Hepatic stellate cell (primary cell): ENCODE measurements at regions not wholly inside any gene's neighbourhood (a gene's known extent, or its start where the extent isn't known, plus 50 kb on each side); places are given as distances from the start of the nearest gene placed in this dataset.
"Not testable (repeated sequence)": the region's sequence is repeated elsewhere in the genome, so short reads cannot be mapped to it uniquely, and the experiment has no call there.

Source experiments
- DNase-seq: peaks from one replicate; pipeline ENCODE4 v3.0.0; 2011; ENCODE audit warnings: low spot score

DNA sequence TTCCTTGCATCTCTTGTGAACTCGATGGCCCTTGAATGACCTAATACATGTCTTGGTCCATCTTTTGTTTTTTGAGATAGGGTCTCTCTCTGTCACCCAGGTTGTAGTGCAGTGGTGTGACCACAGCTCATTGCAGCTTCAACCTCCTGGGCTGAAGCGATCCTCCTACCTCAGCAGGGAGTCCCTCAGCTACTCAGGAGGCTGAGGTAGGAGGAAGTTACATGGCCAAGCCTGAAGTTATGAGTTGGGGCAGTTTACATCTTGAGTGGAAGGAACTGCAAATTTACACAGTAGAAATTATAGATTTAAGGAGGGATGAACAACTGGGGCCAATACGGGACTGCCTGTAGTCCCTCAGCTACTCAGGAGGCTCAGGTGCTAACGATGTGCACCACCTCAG is 97.2 kb upstream of the METTL14 start:
- DNase-seq: no peak

GRCh38 chr4:118589471-118590055 is 95.6 kb upstream of the METTL14 start:
- no peak for DNase-seq

DNA sequence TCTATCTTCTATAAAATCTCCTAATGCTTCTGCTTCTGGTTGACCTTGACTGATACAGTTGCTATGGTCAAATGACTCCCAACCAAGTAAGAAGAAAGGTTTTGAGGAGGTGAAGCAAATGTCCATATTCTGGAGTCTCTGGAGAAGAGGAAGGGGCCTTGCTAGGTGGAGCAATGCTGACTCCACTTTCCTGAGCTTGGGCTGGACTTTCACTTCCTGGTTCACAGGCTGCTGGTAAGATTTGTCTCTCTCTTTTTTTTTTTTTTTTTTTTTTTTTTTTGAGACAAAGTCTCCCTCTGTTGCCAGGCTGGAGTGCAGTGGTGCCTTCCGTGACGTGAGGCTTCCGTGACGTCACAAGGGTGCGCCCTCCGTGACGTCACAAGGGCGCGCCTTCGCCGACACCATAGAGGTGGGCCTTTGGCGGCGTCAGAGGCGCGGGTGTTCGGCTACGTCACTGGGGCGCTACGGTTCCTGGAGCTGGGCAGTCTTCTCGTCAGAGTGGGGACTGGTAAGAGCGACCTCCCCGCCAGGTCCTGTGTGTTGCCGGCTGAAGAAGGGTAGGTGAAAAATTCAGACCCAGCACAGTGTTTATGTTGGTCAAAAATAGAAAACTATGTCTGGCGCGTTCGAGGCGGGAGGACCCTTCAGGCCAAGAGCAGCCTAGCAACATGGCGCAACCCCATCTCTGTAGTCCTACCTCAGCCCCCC is 93.7 kb upstream of the METTL14 start:
- DNase-seq: peak; percentile 73

GRCh38 chr4:118592289-118592688 is 92.9 kb upstream of the METTL14 start:
- not testable (repeated sequence) for DNase-seq

DNA sequence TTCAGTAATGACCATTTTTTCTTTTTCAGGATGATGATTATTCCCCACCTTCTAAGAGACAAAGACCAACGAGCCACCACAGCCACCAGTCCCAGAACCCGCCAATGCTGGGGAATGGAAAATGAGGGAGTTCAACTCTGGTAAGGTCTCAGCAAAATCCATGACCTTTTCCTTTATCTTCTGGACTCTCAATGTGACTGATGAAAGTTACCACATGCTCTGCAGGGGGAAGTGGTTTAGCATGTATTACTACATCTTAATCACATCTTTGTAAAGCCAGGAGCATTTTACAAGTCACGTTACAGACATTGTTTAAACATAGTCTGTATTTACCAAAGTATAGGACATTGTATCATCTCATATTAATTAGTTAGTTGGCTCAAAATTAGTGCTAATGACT is 89.3 kb upstream of the METTL14 start:
- DNase-seq: not testable (repeated sequence)

DNA sequence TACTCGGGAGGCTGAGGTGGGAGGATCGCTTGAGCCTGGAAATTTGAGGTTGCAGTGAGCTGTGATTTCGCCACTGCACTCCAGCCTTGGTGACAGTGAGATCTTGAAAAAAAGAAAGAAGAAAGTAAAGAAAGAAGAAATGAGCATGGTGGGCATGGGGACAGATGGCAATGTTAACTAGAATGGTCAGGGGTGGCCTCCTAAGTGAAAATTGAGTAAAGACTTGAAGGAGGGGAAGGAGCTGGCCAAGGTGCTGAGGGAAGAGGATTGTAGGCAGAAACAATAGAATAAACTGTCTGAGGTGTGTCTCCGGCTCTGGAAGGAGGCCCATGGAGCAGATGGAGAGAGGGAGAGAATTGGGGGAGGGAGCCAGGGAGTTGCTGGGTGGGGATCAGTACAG is 60.1 kb upstream of the METTL14 start:
- DNase-seq: not testable (repeated sequence)

DNA sequence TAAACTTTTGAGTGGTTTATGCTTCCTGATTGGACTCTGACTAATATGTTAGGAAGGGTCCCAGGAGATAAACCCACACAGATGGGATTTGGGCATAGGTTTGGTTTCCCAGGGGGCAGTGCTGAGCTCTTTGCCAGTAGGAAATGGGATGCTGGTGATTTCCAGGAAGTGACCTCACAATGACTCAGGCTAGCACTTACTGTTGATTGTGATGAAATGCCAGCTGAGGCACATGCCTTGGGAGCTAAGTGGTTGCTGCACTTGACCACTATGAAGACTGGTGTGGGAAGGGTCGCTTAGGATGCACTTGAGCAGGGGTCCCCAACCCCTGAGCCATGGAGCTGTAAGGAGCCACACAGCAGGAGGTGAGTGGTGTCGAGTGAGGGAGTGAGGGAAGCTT is 55.5 kb upstream of the METTL14 start:
- not testable (repeated sequence) for DNase-seq

- DNase-seq: not testable (repeated sequence)
Measured at GRCh38 chr4:118630897-118631296, 54.3 kb upstream of the METTL14 start.

GRCh38 chr4:118631321-118632050 is 53.7 kb upstream of the METTL14 start:
- DNase-seq: not testable (repeated sequence)

DNA sequence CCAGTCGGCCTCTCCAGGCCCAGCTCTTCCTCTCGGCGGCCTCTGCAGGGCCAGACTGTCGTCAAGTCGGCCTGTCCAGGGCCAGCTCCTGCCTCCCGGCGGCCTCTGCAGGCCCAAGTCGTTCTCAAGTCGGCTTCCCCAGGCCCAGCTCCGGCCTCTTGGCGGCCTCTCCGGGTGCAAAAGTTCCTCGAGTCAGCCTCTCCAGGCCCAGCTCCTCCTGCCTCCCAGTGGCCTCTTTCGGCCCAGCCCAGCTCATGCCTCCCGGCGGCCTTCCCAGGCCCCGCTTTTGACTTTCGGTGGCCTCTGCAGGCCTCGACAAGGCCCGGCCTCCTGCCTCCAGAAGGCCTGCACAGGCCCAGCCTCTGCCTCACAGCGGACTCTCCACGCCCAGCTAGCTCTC is 51.7 kb upstream of the METTL14 start:
- not testable (repeated sequence) for DNase-seq

DNA sequence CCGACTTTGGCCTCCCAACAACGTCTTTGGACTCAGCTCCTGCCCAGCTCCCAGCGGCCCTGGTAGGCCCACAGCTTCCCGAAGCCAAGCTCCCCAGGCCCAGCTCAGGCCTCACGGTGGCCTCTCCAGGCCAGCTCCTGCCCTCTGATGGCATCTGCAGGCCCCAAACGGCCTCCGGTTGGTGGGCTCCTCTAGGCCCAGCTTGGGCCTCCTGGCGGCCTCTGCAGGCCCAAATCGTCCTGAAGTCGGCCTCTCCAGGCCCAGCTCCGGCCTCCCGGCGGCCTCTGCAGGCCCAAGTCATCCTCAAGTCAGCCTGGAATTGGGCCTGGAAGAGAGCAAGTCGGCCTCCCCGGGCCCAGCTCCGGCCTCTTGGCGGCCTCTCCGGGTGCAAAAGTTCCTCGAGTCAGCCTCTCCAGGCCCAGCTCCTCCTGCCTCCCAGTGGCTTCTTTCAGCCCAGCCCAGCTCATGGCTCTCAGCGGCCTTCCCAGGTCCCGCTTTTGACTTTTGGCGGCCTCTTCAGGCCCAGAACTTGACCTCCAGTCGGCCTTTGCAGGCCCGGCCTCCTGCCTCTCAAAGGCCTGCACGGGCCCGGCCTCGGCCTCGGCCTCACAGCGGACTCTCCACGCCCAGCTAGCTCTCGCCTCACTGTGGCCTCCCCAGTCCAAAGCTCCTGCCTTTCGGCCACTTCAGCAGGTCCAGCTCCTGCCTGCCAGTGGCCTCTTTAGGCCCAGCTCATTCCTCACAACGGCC is 50.9 kb upstream of the METTL14 start:
- DNase-seq: not testable (repeated sequence)
